GM18502 (cell line): ENCODE measurements at regions not wholly inside any gene's neighbourhood (a gene's known extent, or its start where the extent isn't known, plus 50 kb on each side); places are given as distances from the start of the nearest gene placed in this dataset.
"Not testable (repeated sequence)": the region's sequence is repeated elsewhere in the genome, so short reads cannot be mapped to it uniquely, and the experiment has no call there.

Experiments used
- ATAC-seq: cut with Tn5 transposase; IDR thresholded peaks from one replicate; pipeline ENCODE4 v1.9.1; 2021; ENCODE audit warnings: mild to moderate bottlenecking; ENCODE audit not compliant: unreplicated experiment, poor library complexity

DNA sequence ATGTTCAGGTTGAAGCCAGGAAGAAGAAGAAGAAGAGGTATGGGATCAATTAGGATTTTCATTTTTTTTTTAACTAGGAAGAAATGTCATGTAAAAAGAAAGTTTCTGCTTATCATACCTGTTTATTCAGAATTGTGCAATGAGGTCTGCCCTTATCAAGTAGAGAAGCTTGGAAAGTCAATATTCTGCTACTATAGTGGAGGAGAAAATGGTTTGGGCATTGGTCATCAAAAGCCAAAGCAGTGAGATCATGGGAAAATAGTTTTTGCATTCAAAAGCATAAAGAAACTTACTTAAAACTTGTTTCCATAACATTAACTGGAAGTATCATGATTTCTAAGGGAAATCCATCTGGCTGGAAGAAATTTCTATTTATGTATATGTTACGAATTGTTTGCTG lies 1239.2 kb downstream of the NSUN3 start:
- ATAC-seq, result no peak

- no peak for ATAC-seq
Measured at GRCh38 chr3:95310560-95310959, 1247.7 kb downstream of the NSUN3 start.

DNA sequence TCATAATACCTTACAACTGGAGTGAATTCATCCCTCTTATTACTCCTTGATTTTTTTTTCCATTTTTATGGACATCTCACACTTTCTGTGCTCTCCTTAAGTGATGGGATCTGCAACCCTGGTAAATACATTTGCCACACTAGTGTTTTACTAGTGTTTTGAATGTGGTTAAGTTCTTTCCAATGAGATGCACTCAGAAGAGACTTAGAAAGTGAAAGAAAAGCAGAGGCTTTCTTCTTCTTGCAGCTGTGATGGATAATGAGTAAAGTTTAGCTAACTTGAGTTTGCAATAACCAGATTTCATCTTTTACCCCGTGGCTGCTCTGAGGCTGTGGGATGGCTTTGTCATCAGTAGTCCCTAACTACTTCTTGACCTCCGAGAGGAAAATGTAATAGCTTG lies 1248.4 kb downstream of the NSUN3 start:
- ATAC-seq, result no peak

DNA sequence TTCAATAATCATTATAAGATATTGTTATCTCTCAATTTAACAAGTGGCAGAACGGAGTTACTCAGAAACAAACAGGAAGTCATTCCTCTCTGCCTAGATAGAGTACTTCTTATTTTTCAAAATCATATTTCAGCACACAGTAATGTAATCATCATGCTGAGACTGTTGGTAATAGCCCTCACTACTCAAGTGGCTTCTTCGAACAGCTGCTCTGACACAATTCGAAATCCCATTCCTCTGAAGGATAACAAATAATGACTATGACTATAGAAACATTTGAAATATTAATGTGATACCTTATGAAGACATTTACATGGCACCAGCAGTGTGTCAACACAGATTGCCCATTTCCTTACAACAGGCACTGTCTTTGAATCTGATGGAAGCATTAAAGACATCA lies 1249.8 kb downstream of the NSUN3 start:
- ATAC-seq, result no peak

DNA sequence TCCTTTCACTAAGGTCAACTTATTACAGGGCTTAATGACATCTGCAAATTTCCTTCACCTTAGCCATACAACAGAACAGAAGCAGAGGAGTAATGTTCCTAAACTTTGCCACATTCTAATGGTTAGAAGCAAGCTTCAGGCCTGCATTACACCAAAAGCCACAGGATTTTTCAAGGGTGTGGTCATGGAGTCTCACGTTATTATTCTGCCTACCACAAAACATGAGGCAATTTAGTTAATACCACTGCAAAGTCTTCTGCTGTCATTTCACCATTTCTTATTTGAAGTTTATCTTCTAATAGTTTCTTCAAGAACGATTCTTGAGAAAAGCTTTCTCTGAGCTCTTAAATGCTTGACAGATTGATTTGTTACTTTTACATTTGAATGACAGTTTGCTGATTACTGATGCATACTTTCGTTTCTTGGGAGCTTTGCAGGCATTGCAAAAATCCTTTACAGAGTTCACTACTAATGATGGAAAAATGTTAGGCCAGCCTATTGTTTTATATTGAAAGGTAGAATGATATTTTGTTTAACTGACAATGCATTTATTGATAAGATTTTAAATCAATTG lies 1257.1 kb downstream of the NSUN3 start:
- no peak for ATAC-seq

DNA sequence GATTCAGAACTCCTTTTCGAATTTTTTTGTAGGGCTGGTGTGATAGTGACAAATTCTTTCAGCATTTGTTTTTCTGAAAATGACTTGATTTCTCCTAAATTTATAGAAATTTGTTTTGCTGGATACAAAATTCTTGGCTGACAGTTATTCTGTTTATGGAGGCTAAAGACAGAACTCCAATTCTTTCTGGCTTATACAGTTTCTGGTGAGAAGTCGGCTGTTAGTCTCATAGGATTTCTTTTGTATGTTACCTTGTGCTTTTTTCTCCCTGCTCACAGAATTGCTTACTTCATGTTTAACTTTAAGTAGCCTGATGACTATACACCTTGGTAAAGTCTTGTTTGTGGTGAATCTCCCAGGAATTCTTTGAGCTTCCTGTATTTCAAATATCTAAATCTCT lies 1264.6 kb downstream of the NSUN3 start:
- no peak for ATAC-seq

DNA sequence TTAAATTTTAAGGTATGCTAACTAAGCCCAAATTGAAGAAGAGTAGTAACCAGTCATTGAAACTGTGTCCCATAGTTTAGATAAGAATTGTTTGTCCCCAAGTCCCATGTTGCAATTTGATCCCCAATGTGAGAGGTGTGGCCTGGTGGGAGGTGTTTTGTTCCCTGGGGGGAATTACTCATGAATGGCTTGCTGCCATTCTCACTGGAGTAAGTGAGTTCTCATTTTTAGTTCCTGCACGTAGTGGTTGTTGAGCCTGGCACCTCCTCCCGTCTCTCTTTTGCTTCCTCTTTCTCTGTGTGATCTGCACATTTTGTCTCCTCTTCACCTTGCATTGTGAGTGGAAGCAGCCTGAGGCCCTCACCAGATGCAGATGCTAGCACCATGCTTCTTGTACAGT lies 1271.0 kb downstream of the NSUN3 start:
- ATAC-seq, result no peak

GRCh38 chr3:95334461-95334860 lies 1271.6 kb downstream of the NSUN3 start:
- ATAC-seq, result no peak

DNA sequence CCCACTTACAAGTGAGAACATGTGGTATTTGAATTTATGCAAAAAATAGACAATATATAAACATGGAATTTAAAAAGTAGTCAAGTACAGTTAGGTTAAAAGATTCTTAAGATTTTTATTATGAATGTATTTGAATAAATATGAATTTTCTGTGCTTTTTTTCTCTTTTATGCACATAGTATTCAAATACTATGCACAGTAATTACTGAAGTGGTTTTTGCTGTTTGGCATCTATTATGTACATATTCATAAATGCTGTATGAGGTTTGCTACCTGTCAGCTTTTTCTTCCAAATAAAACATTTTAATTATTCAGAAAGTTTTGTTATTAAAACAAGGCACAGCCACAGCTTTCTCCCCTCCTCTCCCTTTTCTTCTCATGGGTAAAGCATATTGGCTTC lies 1272.7 kb downstream of the NSUN3 start:
- no peak for ATAC-seq

GRCh38 chr3:95338446-95338845 lies 1275.6 kb downstream of the NSUN3 start:
- ATAC-seq, result no peak

- no peak for ATAC-seq
Measured at GRCh38 chr3:95341314-95341713, 1278.5 kb downstream of the NSUN3 start.

DNA sequence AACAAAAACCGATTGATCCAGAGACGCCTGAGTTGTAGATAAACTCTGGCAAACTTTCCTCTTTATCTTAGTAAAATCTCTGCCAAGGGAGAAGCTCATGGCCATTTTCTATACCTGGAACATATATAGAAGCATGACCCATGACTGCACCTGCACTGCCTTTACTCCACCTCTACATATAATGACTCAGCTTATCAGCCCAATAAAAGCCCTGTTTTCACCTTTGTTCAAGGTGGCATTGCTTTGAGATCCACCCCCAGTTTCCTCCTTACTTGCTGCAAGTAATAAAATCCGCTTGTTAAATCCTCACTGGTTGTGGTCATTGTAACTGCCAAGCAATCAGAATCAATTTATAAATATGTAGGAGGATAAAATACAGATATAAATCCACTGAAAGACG lies 1280.4 kb downstream of the NSUN3 start:
- no peak for ATAC-seq

DNA sequence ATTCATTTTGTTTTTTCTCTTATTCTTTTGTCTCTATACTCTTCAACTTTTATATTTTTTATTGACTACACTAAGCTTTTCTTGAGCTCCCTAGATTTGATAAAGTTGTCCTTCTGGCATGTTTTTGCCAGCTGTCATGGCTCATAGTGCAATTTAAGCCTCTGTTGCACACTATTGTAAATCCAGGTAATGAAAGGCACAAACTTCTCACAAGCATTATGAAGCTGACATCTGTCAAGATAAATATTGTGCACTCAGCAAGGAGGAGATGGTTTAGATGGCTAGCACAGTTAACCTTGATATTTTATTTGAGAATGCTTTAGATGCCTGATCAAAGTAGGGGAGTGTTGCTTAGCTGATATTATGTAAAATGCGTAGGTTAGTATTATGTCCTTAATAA lies 1280.9 kb downstream of the NSUN3 start:
- no peak for ATAC-seq

- ATAC-seq, result not testable (repeated sequence)
Measured at GRCh38 chr3:95347936-95348335, 1285.1 kb downstream of the NSUN3 start.

DNA sequence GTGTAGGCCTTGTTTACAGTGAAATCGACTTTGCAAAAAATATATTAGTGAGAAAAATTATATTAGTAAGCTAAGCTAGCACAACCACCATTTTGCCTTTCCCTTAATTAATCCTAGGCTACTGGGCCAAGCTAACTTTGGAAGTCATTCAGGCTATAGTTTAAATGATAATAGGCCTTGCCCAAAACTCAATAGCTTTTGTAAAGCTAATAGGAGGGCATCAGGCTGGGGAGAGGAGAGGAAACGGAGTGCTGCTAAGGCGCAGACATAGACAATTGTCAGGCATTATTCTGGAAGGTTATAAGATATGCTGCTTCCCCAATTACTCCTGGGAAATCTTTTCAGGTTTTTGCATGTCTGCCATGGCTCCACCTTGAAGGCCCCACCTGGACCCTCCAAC lies 1286.0 kb downstream of the NSUN3 start:
- ATAC-seq, result no peak

DNA sequence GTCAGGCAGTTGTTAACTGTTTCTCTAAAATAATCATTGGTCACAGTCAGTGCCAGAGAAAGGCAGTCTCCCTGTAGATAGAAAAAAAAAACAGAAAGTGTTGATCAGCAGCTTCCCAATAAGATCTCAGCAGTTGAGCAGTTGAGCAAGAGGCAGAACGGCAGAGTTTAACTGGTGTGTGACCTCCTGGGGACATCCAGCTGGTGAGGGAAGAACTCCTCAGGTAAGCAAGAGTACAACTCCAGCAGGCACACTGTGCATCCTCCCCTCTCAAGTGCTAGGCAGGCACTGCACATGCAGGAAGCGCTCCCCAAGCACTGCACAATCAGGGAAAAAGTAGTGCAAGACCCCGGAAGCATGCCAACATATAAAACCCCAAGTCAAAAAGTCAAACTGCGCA lies 1287.2 kb downstream of the NSUN3 start:
- no peak for ATAC-seq

DNA sequence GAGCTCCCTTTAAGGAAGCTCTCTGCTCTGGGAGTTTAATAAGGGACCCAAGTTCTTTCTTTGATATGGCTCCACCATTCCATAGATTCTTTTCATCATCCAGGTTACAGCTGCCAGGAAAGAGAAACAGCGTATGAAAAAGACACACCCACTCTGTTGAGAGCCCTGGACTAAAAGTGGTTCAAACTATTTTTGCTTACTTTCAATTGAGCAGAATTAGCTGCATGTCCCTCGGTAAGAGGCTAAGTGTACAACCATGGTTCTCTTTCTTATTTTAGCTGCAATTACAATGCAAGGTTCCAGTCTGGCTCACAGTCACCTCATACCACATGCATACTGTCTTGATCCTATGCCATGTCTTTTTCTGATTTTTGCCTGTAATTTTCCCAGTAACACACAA lies 1288.3 kb downstream of the NSUN3 start:
- ATAC-seq, result no peak

GRCh38 chr3:95352471-95352870 lies 1289.6 kb downstream of the NSUN3 start:
- no peak for ATAC-seq

GRCh38 chr3:95354489-95354888 lies 1291.6 kb downstream of the NSUN3 start:
- ATAC-seq, result no peak

DNA sequence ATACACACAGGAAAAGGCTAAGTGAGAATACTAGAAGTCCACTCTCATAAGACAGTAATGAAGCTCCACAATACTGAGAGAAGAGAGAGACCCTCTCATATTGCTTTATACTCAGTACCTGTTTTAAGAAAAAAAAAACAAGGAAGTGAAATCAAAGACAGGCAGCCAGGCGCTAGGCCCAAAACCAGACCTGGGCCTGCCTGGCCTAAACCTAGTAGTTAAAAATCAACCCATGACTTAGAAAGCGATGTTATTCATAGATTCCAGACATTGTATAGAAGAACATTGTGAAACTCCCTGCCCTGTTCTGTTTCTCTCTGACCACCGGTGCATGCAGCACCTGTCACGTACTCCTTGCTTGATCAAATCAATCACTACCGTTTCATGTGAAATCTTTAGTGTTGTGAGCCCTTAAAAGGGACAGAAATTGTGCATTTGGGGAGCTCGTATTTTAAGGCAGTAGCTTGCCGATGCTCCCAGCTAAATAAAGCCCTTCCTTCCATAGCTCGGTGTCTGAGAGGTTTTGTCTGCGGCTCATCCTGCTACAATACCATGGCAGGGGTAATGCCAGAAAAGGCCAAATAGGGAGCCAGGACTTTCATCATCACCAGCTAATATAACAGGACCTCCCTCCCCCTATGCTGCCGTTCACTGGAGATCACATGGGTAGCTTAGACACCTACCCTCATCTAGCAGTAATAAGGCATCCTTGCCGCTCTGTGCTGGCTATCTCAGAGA lies 1294.1 kb downstream of the NSUN3 start:
- peak; percentile 56 for ATAC-seq

DNA sequence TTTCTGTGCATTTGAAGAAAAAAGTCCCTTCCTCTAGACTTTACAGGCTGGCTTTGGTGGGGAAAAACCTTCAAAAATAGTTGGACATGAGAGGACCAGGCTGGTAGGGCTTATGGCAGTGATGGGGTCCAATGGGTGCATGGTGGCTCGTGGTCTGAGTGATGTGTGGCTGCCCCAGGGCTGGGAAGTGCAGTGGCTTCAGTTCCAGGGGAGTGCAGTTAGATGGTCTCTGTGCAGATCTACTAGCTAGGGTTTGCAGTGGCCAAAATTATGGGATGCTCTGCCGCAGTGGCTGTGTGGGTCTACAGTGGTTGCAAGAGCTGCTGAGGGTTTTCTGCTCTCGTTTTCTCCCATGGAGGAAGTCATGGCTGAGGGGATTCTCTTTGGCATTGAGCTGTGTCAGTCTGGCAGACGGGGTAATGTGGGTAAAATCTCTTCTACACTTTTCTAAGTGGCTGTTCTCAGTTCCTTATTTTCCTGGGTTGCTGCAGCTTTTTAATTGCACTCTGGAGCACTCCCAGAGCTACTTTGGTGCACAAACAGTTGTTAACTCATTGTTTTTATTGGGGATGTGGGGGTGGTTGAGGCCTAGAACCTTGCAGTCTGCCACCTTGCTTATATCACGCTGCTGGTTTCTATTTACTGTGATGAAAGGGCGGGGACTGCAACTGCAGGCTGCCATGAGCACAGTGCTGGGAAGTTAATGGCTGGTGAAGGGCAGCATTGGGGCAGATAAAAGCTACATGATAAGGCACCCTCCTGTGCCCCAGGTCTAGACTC lies 1324.6 kb downstream of the NSUN3 start:
- ATAC-seq, result peak; percentile 98
